ENCODE measurements at regions not wholly inside any gene's neighbourhood (a gene's known extent, or its start where the extent isn't known, plus 50 kb on each side); places are given as distances from the start of the nearest gene placed in this dataset.

DNA sequence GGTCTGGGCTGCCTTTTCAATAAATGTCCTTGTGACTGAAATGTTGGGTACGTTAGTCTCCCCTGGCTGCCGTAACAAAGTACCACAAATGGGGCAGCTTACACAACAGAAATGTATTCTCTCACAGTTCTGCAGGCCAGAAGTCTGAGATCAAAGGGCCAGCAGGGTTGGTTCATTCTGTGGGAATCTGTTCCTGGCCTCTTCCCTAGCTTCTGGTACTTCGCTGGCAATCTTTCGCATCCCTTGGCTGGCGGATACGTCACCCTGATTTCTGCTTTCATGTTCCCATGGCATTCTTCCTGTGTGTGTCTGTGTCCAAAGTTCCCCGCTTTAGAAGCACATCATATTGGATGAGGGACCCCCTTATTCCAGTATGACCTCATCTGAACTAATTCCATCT lies 95.8 kb upstream of the NCOR2 start:
- peaks cover 3% of the 10 kb centered on the region; the same call in 1 of the 2 replicates for H3K9me1 ChIP-seq (ENCODE audit: insufficient read depth, low read length)
- TF ChIP-seq ELK1 (IDR thresholded peaks at IDR 0.05; ENCODE audit: borderline replicate concordance, low read depth, low read length) (no peak), RFX5 (IDR thresholded peaks at IDR 0.05; ENCODE audit: low read depth, low read length) (no peak), SMC3 (IDR thresholded peaks at IDR 0.05; ENCODE audit: low read depth, low read length) (no peak), BHLHE40 (IDR thresholded peaks at IDR 0.05; ENCODE audit: low read depth, low read length) (no peak), CTCF (conservative IDR thresholded peaks at IDR 0.05; ENCODE audit: low read depth, low read length) (no peak), FOS (IDR thresholded peaks at IDR 0.05; ENCODE audit: low read depth, low read length) (no peak), USF2 (IDR thresholded peaks at IDR 0.05; ENCODE audit: low read depth, low read length) (no peak), NFE2L2 (IDR thresholded peaks at IDR 0.05; ENCODE audit: low read depth, low read length) (no peak), MXI1 (IDR thresholded peaks at IDR 0.05; ENCODE audit: borderline replicate concordance, low read depth, low read length) (no peak), MAZ (IDR thresholded peaks at IDR 0.05; ENCODE audit: borderline replicate concordance, low read depth, low read length) (no peak), CHD1 (IDR thresholded peaks at IDR 0.05; ENCODE audit: low read depth, low read length) (no peak), RAD21 (IDR thresholded peaks at IDR 0.05; ENCODE audit: low read length) (no peak), RCOR1 (IDR thresholded peaks at IDR 0.05; ENCODE audit: insufficient replicate concordance, low read length) (no peak), POLR2A (IDR thresholded peaks at IDR 0.05; ENCODE audit: low read depth, low read length) (no peak), CEBPB (IDR thresholded peaks at IDR 0.05; ENCODE audit: low read depth, low read length) (no peak), MAFK (IDR thresholded peaks at IDR 0.05; ENCODE audit: low read depth, low read length) (no peak)
- H3K4ac ChIP-seq (ENCODE audit: low read depth, low read length), result no peak overlapping the region; the same call in 1 of the 2 replicates
- no peaks in the 10 kb centered on the region for H3K79me1 ChIP-seq (ENCODE audit: low read depth in 1 of 2, low read length in 2 of 2)
- no peak overlapping the region for H4K5ac ChIP-seq (ENCODE audit: low read depth, low read length)
- H2AFZ ChIP-seq (replicated peaks; ENCODE audit: low read length, poor library complexity), result no peak overlapping the region
- in situ Hi-C loops (cut with MboI; ENCODE audit: low sequenced_read_pairs) (no loop called here), dilution Hi-C loops (cut with HindIII; ENCODE audit: low sequenced_read_pairs, unreplicated experiment) (no loop called here), intact Hi-C loops (cut with micrococcal nuclease) (no loop called here)
- H3K4me3 ChIP-seq (ENCODE audit: insufficient read depth, low read depth, low read length), result no peak overlapping the region
- H4K91ac ChIP-seq (ENCODE audit: insufficient read depth, low read depth, low read length), result no peak overlapping the region
- no TSS peak for BruUV-seq (replicated peaks)
- H3K14ac ChIP-seq (replicated peaks; ENCODE audit: low read depth, low read length), result no peak overlapping the region
- H3K9ac ChIP-seq (ENCODE audit: low read depth, low read length), result no peak overlapping the region
- no peak overlapping the region for H2BK120ac ChIP-seq (ENCODE audit: low read depth, low read length)
- no peak overlapping the region for H2AK9ac ChIP-seq (replicated peaks; ENCODE audit: low read depth, low read length, poor library complexity)
- no peak overlapping the region for H3K27ac ChIP-seq (ENCODE audit: insufficient read depth, low read length)
- no peak overlapping the region; the same call in 1 of the 2 replicates for H2BK20ac ChIP-seq (ENCODE audit: low read depth, low read length)
- ATAC-seq (ENCODE audit: low read depth), result no peak
- no peak overlapping the region for H3K18ac ChIP-seq (ENCODE audit: low read depth, low read length)
- no peaks in the 10 kb centered on the region for H4K20me1 ChIP-seq (ENCODE audit: insufficient read depth, low read length)
- no peaks in the 10 kb centered on the region for H3K27me3 ChIP-seq (ENCODE audit: control insufficient read depth, insufficient read depth, low read length)
- H3K4me1 ChIP-seq (ENCODE audit: control insufficient read depth, insufficient read depth, low read length), result peaks cover 8% of the 10 kb centered on the region
- no peaks in the 10 kb centered on the region for H3K36me3 ChIP-seq (ENCODE audit: control insufficient read depth, insufficient read depth, low read length)
- H3K4me2 ChIP-seq (ENCODE audit: low read depth, low read length), result no peak overlapping the region
- WGBS, 2 experiments (ENCODE audit: extremely low coverage in 2 of 2, insufficient read length in 1 of 2), result 100% methylated on average over 4 of the region's 7 CpGs; no CpG with 5 or more reads in 1 of the 2 experiments
- H2BK5ac ChIP-seq (ENCODE audit: low read depth, low read length, poor library complexity, severe bottlenecking), result no peak overlapping the region
- H3K56ac ChIP-seq (ENCODE audit: extremely low read depth, insufficient read depth, low read length), result no peak overlapping the region
- H3K23ac ChIP-seq (ENCODE audit: low read depth, low read length), result no peak overlapping the region
- DNase-seq, result no peak
- no peak overlapping the region for H4K8ac ChIP-seq (ENCODE audit: low read depth in 2 of 2, low read length in 2 of 2)
- no peak overlapping the region for H2BK15ac ChIP-seq (ENCODE audit: low read depth, low read length)
- peaks cover 8% of the 10 kb centered on the region for H3K9me3 ChIP-seq (ENCODE audit: control insufficient read depth, insufficient read depth, low read length)
- ChIA-PET CTCF (interaction anchor here (1.2 kb wide), 1 partner anchor 47 kb away, joined by 3 read pairs; no protein-coding TSS in a partner anchor), POLR2A (ENCODE audit: unreplicated experiment) (no interaction called here)
- H2AK5ac ChIP-seq (ENCODE audit: low read depth, low read length), result no peak overlapping the region; the same call in 1 of the 2 replicates

All from IMR-90 (cell line).